Ishikawa (cell line): ENCODE measurements at regions not wholly inside any gene's neighbourhood (a gene's known extent, or its start where the extent isn't known, plus 50 kb on each side); places are given as distances from the start of the nearest gene placed in this dataset.

Experiments
- CEBPB ChIP-seq: IDR thresholded peaks from 2 replicates; pipeline ENCODE4 v1.6.1; 2012
- CREB1 ChIP-seq: IDR thresholded peaks from 2 replicates; pipeline ENCODE4 v1.6.1; 2012; ENCODE audit warnings: low read depth
- EGR1 ChIP-seq: IDR thresholded peaks from 2 replicates; pipeline ENCODE4 v1.6.1; 2012
- EP300 ChIP-seq: IDR thresholded peaks from 2 replicates; pipeline ENCODE4 v1.6.1; 2012; ENCODE audit warnings: borderline replicate concordance
- FOXM1 ChIP-seq: IDR thresholded peaks from 2 replicates; pipeline ENCODE4 v1.6.1; 2012; ENCODE audit warnings: low read depth, borderline replicate concordance
- MAX ChIP-seq: IDR thresholded peaks from 2 replicates; pipeline ENCODE4 v1.6.1; 2012
- NFIC ChIP-seq: IDR thresholded peaks from 2 replicates; pipeline ENCODE4 v1.6.1; 2012
- RAD21 ChIP-seq: IDR thresholded peaks from 2 replicates; pipeline ENCODE4 v1.6.1; 2012; ENCODE audit warnings: low read depth
- TAF1 ChIP-seq: IDR thresholded peaks from 2 replicates; pipeline ENCODE4 v1.6.1; 2012; ENCODE audit warnings: low read depth, mild to moderate bottlenecking
- TCF12 ChIP-seq: IDR thresholded peaks from 2 replicates; pipeline ENCODE4 v1.6.1; 2012; ENCODE audit warnings: low read depth
- TEAD4 ChIP-seq: IDR thresholded peaks from 2 replicates; pipeline ENCODE4 v1.6.1; 2012
- YY1 ChIP-seq: IDR thresholded peaks from 2 replicates; pipeline ENCODE4 v1.6.1; 2012; ENCODE audit warnings: low read depth
- ZBTB7A ChIP-seq: IDR thresholded peaks from 2 replicates; pipeline ENCODE4 v1.6.1; 2012; ENCODE audit warnings: low read depth
- TF ChIP-seq, protein P1 (sequence below): IDR thresholded peaks from 2 replicates; pipeline ENCODE4 v1.6.1; 2012; ENCODE audit warnings: low read depth, mild to moderate bottlenecking
- TF ChIP-seq, protein P2 (sequence below): IDR thresholded peaks from 2 replicates; pipeline ENCODE4 v1.6.1; 2012

DNA sequence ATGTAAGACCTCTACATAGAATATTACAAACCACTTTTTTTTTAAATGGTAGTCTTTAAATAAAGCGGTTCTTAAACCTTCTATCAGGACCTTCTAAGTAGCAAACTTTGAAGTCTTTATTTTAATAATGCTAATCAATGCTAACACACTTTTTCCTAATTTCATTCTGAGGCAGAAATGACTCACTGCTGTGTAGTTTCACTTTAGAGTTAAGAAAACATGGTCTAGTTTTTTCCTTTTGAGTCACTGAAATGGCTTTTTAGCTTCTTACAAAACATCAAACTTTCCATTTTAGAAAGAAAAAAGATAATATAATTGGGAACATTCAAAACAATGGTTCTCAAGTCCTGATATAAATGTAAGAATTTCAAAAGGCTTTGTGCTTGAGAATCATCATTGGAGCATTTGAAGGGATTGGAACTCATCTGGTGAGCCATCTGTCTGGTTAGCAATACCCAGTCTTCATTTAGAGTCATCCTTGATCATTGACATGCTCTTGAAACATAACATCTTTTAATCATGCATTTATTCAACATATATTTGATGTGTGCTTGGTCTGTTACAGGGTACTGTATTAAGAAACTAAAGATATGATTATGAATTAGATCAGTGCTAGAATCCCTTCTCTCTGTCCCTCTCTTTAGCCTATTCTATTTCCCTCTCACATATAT is 258.3 kb upstream of the MON1B start:
- TF ChIP-seq TEAD4 (no peak), EGR1 (no peak), EP300 (no peak), FOXM1 (no peak), TAF1 (no peak), YY1 (no peak), TCF12 (no peak), ZBTB7A (no peak), CREB1 (no peak), NFIC (no peak), MAX (no peak), RAD21 (no peak), CEBPB (no peak)
- TF ChIP-seq, protein P1, sequence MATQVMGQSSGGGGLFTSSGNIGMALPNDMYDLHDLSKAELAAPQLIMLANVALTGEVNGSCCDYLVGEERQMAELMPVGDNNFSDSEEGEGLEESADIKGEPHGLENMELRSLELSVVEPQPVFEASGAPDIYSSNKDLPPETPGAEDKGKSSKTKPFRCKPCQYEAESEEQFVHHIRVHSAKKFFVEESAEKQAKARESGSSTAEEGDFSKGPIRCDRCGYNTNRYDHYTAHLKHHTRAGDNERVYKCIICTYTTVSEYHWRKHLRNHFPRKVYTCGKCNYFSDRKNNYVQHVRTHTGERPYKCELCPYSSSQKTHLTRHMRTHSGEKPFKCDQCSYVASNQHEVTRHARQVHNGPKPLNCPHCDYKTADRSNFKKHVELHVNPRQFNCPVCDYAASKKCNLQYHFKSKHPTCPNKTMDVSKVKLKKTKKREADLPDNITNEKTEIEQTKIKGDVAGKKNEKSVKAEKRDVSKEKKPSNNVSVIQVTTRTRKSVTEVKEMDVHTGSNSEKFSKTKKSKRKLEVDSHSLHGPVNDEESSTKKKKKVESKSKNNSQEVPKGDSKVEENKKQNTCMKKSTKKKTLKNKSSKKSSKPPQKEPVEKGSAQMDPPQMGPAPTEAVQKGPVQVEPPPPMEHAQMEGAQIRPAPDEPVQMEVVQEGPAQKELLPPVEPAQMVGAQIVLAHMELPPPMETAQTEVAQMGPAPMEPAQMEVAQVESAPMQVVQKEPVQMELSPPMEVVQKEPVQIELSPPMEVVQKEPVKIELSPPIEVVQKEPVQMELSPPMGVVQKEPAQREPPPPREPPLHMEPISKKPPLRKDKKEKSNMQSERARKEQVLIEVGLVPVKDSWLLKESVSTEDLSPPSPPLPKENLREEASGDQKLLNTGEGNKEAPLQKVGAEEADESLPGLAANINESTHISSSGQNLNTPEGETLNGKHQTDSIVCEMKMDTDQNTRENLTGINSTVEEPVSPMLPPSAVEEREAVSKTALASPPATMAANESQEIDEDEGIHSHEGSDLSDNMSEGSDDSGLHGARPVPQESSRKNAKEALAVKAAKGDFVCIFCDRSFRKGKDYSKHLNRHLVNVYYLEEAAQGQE: no peak
- TF ChIP-seq, protein P2, sequence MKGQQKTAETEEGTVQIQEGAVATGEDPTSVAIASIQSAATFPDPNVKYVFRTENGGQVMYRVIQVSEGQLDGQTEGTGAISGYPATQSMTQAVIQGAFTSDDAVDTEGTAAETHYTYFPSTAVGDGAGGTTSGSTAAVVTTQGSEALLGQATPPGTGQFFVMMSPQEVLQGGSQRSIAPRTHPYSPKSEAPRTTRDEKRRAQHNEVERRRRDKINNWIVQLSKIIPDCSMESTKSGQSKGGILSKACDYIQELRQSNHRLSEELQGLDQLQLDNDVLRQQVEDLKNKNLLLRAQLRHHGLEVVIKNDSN: no peak

DNA sequence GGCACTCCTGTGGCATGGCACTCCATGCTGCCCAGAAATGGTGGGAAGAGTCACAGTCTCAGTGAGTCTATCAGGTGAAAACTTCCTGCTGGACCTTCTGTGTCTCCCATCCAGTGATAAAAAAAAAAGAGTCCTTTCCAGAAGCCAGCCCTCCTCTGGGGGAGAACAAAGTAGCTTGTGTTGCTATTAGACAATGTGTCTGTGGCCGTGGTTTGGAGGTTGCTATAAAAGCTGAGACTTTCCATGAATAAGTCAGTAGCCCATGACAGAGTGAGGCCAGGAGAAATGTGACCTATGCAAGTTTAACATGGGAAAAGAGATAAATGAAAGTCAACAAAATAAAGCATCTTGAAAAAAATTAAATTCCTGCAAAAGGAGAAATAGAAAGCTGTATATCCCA is 250.7 kb upstream of the MON1B start:
- no peak for TF ChIP-seq MAX
- no peak for TF ChIP-seq TEAD4
- no peak for TF ChIP-seq EGR1
- no peak for TF ChIP-seq TAF1
- TF ChIP-seq FOXM1: no peak
- TF ChIP-seq, protein P2: no peak
- no peak for TF ChIP-seq RAD21
- no peak for TF ChIP-seq ZBTB7A
- TF ChIP-seq CEBPB: no peak
- TF ChIP-seq, protein P1: no peak
- TF ChIP-seq NFIC: no peak
- no peak for TF ChIP-seq CREB1
- TF ChIP-seq YY1: no peak
- TF ChIP-seq TCF12: no peak

- TF ChIP-seq EGR1 (no peak), RAD21 (no peak), EP300 (no peak), TAF1 (no peak), TCF12 (no peak), CREB1 (no peak), CEBPB (no peak), FOXM1 (no peak)
- TF ChIP-seq, protein P2: no peak
These were observed 249.9 kb upstream of the MON1B start for GRCh38 chr16:76941113-76941512.

GRCh38 chr16:76942089-76942488 is 248.9 kb upstream of the MON1B start:
- TF ChIP-seq YY1 (no peak), TCF12 (no peak), NFIC (no peak), TAF1 (no peak), CREB1 (no peak), MAX (no peak), EGR1 (no peak), CEBPB (no peak), FOXM1 (no peak), TEAD4 (no peak), RAD21 (no peak), EP300 (no peak), ZBTB7A (no peak)
- TF ChIP-seq, protein P2: no peak
- TF ChIP-seq, protein P1: no peak
